MCF 10A (cell line): ENCODE measurements at regions not wholly inside any gene's neighbourhood (a gene's known extent, or its start where the extent isn't known, plus 50 kb on each side); places are given as distances from the start of the nearest gene placed in this dataset.

Experiments
- BruUV-seq: library from RNA; stranded (reverse); fragments of 400-500 nt; replicated peaks from 2 replicates; lab custom pipeline; 2021; lab: Mats Ljungman, UMichigan
- CTCF ChIA-PET: fragments of 300-600 bp; sonication (Branson Sonifier 250); formaldehyde crosslinking; extraction: SDS; loops from one replicate; lab custom pipeline; 2021; ENCODE audit warnings: antibody characterized with exemption, inconsistent platforms; lab: Yijun Ruan, JAX
- POLR2A ChIA-PET: fragments of 300-600, 350-650 bp; sonication (Branson Sonifier 250); formaldehyde crosslinking; extraction: SDS; loops from one replicate; lab custom pipeline; 2020; ENCODE audit warnings: antibody characterized with exemption, inconsistent platforms; lab: Yijun Ruan, JAX
- DNase-seq: peaks from one replicate; pipeline ENCODE4 v3.0.0-alpha.2; 2018; ENCODE audit not compliant: unreplicated experiment
- H3K27ac Mint-ChIP-seq: one replicate; pipeline ENCODE4 v1.8.0; 2022; ENCODE audit warnings: mild to moderate bottlenecking, low read depth, mixed read lengths; ENCODE audit not compliant: unreplicated experiment
- H3K27me3 Mint-ChIP-seq: one replicate; pipeline ENCODE4 v1.8.0; 2022; ENCODE audit warnings: mixed read lengths; ENCODE audit not compliant: insufficient read depth, unreplicated experiment
- H3K36me3 Mint-ChIP-seq: one replicate; pipeline ENCODE4 v1.8.0; 2022; ENCODE audit warnings: mild to moderate bottlenecking, moderate library complexity, mixed read lengths; ENCODE audit not compliant: insufficient read depth, unreplicated experiment
- H3K4me1 Mint-ChIP-seq: one replicate; pipeline ENCODE4 v1.8.0; 2022; ENCODE audit warnings: mixed read lengths; ENCODE audit not compliant: insufficient read depth, unreplicated experiment
- H3K4me3 Mint-ChIP-seq: one replicate; pipeline ENCODE4 v1.8.0; 2022; ENCODE audit warnings: mild to moderate bottlenecking, moderate library complexity, mixed read lengths; ENCODE audit not compliant: unreplicated experiment
- H3K9me3 Mint-ChIP-seq: one replicate; pipeline ENCODE4 v1.8.0; 2022; ENCODE audit warnings: mixed read lengths; ENCODE audit not compliant: unreplicated experiment
- CTCF ChIP-seq: fragments of 200-600 bp; IDR thresholded peaks from one replicate; pipeline ENCODE4 v1.8.0; 2022; ENCODE audit warnings: antibody characterized with exemption, mild to moderate bottlenecking; ENCODE audit not compliant: unreplicated experiment
- intact Hi-C: fragments of 100-400 bp; cut with micrococcal nuclease; formaldehyde crosslinking; loops from 2 replicates; pipeline ENCODE4 v1.14.1; 2022

DNA sequence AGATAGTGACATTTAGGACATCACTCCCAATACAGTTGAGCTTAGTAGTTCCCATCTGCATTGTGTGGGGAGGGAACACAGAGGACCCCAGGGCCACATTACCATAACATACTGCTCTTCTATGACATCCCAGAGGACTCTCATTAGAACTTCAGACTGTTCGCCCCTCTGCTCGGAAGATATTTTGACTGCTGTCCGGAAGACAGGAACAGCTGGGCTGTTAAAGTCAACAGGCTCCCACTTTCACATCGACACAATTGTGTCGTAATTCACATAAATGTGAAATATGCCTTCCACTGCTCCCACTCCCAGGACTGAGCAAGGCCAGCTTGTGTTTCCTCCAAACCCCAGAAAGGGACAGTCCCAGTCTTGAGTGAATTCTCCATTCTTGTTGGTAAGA lies 158.4 kb downstream of the SEC16B start:
- peaks cover 8% of the 10 kb centered on the region for H3K9me3 Mint-ChIP-seq
- no TSS peak for BruUV-seq
- no peak for DNase-seq
- ChIA-PET CTCF (interaction anchor here (0.6 to 1.4 kb wide), 5 partner anchors 9 to 928 kb away, joined by 3 to 8 read pairs (median 3); no protein-coding TSS in a partner anchor), POLR2A (no interaction called here)
- no peaks in the 10 kb centered on the region for H3K27me3 Mint-ChIP-seq
- TF ChIP-seq CTCF = no peak
- no peaks in the 10 kb centered on the region for H3K4me1 Mint-ChIP-seq
- H3K27ac Mint-ChIP-seq = no peak overlapping the region
- no peaks in the 10 kb centered on the region for H3K36me3 Mint-ChIP-seq
- no peak overlapping the region for H3K4me3 Mint-ChIP-seq
- intact Hi-C loops = no loop called here

GRCh38 chr1:177809819-177810218 lies 160.0 kb downstream of the SEC16B start:
- BruUV-seq = no TSS peak
- no peak overlapping the region for H3K4me3 Mint-ChIP-seq
- H3K27me3 Mint-ChIP-seq = no peaks in the 10 kb centered on the region
- CTCF ChIA-PET = interaction anchor here (0.6 to 1.0 kb wide), 2 partner anchors 139 to 465 kb away, joined by 3 to 4 read pairs; no protein-coding TSS in a partner anchor
- peaks cover 8% of the 10 kb centered on the region for H3K9me3 Mint-ChIP-seq
- H3K36me3 Mint-ChIP-seq = no peaks in the 10 kb centered on the region
- no peaks in the 10 kb centered on the region for H3K4me1 Mint-ChIP-seq
- no peak for TF ChIP-seq CTCF
- DNase-seq = no peak
- no peak overlapping the region for H3K27ac Mint-ChIP-seq
- POLR2A ChIA-PET = interaction anchor here (1.1 kb wide), 1 partner anchor 15 kb away, joined by 3 read pairs; no protein-coding TSS in a partner anchor
- intact Hi-C loops = no loop called here

GRCh38 chr1:177802304-177802703 lies 167.6 kb downstream of the SEC16B start:
- CTCF ChIA-PET = interaction anchor here (0.5 to 2.1 kb wide), 5 partner anchors 26 to 620 kb away, joined by 3 to 6 read pairs (median 3); no protein-coding TSS in a partner anchor
- H3K27ac Mint-ChIP-seq = no peak overlapping the region
- no peak for TF ChIP-seq CTCF
- intact Hi-C loops = no loop called here
- peaks cover 20% of the 10 kb centered on the region for H3K27me3 Mint-ChIP-seq
- peaks cover 12% of the 10 kb centered on the region for H3K4me1 Mint-ChIP-seq
- BruUV-seq = no TSS peak
- peak; percentile 14 for DNase-seq
- POLR2A ChIA-PET = interaction anchor here (0.7 to 1.3 kb wide), 6 partner anchors 18 to 523 kb away, joined by 3 to 6 read pairs (median 3); no protein-coding TSS in a partner anchor
- H3K36me3 Mint-ChIP-seq = no peaks in the 10 kb centered on the region
- H3K4me3 Mint-ChIP-seq = no peak overlapping the region
- peaks cover 16% of the 10 kb centered on the region for H3K9me3 Mint-ChIP-seq

DNA sequence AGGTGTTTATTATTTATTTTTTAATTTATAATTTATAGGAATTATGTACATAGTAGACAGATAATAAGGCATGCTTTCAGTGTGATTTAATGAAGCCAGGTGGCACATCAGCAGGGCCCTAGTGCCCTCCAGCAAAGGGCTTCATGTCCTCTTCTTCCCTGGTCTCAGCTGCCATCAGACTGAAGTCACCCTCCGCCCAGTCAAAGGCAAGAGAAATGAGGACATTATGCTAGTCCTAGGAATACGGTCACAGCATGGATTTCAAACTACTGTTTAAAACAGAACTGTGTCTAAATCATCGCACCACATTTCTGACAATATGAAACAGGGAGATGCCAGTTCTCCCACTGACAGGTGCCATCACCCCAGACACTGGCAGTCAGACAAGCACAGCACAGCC lies 168.1 kb downstream of the SEC16B start:
- H3K36me3 Mint-ChIP-seq = no peaks in the 10 kb centered on the region
- H3K4me1 Mint-ChIP-seq = peaks cover 12% of the 10 kb centered on the region
- peaks cover 20% of the 10 kb centered on the region for H3K27me3 Mint-ChIP-seq
- no peak overlapping the region for H3K4me3 Mint-ChIP-seq
- intact Hi-C loops = no loop called here
- POLR2A ChIA-PET = interaction anchor here (0.9 to 1.3 kb wide), 4 partner anchors 18 to 63 kb away, joined by 3 to 6 read pairs (median 3); no protein-coding TSS in a partner anchor
- CTCF ChIA-PET = interaction anchor here (0.6 to 2.1 kb wide), 5 partner anchors 12 to 620 kb away, joined by 3 to 6 read pairs (median 3); no protein-coding TSS in a partner anchor
- H3K9me3 Mint-ChIP-seq = peaks cover 16% of the 10 kb centered on the region
- TF ChIP-seq CTCF = no peak
- no TSS peak for BruUV-seq
- H3K27ac Mint-ChIP-seq = no peak overlapping the region
- DNase-seq = no peak
